GM18511 (cell line): ENCODE measurements at regions not wholly inside any gene's neighbourhood (a gene's known extent, or its start where the extent isn't known, plus 50 kb on each side); places are given as distances from the start of the nearest gene placed in this dataset.
"Not testable (repeated sequence)": the region's sequence is repeated elsewhere in the genome, so short reads cannot be mapped to it uniquely, and the experiment has no call there.

Experiments used
- ATAC-seq: cut with Tn5 transposase; IDR thresholded peaks from one replicate; pipeline ENCODE4 v1.9.1; 2021; ENCODE audit warnings: mild to moderate bottlenecking, moderate library complexity; ENCODE audit not compliant: unreplicated experiment

DNA sequence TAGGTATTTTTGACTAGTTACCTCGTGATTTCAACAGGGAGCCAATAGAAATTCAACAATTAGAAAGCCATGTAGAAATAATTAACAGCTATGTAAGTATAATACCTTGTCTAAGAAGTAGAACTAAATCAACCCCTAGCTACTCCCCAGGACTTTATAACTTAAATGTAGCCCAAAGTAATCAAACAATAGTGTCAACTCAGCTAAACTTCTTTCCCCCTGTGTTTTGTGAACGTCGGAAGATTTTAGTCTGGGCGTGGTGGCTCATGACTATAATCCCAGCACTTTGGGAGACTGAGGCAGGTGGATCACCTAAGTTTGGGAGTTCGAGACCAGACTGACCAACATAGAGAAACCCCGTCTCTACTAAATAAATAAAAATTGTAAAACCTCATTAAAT, 579.9 kb upstream of the NCAM2 start:
- ATAC-seq, result no peak

GRCh38 chr21:20419772-20420171, 578.4 kb upstream of the NCAM2 start:
- ATAC-seq, result no peak

DNA sequence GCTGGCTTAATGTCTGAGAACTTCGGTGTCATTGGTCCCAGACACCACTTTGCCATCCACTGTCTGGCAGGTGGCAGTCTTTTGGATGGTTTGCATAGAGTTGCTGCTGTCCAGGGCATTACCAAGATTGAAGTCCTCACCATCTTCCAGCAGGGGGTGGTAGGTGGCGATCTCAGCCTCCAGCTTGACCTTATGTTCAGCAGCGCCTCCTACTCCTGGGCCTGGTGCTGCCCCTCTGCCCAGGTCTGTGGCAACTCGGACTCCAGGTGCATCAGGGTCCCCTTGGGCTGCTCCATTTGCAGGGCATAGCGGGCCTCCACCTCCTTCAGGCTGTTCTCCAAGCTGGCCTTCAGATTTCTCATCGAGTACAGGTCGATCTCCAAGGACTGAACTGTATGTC, 573.3 kb upstream of the NCAM2 start:
- ATAC-seq, result no peak

DNA sequence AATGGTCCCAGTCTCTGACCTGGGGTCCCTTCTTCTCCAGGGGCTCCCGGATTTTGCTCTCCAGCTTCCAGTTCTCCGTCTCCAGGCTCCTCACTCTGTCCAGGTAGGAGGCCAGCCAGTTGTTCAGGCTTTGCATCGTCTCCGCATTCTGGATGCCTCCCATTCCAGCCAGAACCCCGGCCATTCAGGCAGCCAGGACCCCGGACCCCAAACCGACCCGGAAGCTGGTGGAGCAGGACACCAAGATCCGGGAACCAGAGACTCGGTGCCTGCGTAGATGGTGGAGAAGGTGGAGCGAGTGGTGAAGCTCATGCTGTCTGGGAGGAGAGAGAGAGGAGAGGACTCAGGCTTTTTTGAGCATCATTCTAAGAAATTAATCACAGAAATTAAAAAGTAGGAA, 572.4 kb upstream of the NCAM2 start:
- ATAC-seq, result no peak

GRCh38 chr21:20440338-20440737, 557.9 kb upstream of the NCAM2 start:
- no peak for ATAC-seq

DNA sequence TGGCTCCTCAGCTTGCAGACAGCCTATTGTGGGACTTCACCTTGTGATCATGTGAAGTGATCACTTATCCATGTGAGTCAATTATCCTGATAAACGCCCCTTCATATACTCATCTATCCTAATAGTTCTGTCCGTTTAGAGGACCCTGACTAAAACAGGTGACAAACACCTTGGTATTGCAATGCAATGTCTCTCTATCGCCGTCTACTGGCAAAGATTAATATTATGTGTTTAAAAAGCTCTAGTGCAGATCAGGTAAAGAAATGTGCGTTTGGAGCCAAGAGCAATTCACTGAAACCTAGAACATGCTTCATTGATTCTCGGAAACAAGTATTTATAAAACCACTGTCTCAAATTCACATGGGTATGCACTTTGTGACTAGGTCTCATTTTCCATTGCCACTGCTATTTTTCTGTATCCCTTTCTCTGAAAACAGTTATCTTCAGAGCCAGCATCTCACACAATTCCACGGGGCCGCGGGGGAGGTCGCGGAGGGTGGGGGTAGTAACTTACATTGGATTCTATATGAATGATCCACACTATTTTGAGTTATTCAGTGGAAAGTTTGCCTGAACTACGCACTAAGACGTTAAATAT, 554.6 kb upstream of the NCAM2 start:
- ATAC-seq, result no peak

DNA sequence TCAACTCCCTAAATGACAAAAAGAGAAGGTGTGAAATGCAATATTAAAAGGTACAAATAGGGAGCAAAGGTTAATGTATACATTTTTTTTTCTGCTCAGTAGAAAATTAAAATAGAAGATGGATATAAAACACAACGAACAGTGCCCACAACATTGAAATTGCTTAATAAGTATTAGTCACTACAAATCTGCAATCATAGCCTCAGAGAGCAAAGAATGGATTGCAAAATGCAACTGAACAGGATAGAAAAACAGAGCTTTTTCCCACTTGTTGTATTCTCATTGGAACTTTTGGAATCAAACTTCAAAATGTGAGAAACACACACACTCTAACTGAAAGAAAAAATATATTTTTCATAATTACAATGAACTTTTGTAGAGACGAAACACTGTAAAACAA, 552.2 kb upstream of the NCAM2 start:
- no peak for ATAC-seq

GRCh38 chr21:20451046-20451445, 547.2 kb upstream of the NCAM2 start:
- no peak for ATAC-seq

DNA sequence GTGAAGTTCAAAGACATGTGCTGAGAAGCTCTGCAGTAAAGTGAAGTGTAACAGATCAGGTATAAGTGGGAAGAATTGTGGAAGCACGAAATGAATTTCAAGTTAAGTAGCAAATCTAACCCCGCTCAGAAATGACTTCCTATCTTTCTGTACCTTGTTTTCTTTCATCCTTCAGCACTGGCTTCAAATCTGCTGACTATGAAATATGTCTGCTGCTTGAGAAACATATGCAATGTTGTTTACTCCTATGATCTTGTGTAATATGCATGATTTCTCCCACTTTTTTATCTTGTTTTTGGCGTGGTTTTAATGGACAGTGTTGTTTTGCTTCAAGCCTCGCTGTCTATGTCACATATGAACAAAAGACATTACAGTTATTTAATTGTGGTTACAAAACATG, 545.3 kb upstream of the NCAM2 start:
- no peak for ATAC-seq

- ATAC-seq, result no peak
Observed at GRCh38 chr21:20459838-20460237, 538.4 kb upstream of the NCAM2 start.

GRCh38 chr21:20463362-20463761, 534.8 kb upstream of the NCAM2 start:
- ATAC-seq, result no peak

DNA sequence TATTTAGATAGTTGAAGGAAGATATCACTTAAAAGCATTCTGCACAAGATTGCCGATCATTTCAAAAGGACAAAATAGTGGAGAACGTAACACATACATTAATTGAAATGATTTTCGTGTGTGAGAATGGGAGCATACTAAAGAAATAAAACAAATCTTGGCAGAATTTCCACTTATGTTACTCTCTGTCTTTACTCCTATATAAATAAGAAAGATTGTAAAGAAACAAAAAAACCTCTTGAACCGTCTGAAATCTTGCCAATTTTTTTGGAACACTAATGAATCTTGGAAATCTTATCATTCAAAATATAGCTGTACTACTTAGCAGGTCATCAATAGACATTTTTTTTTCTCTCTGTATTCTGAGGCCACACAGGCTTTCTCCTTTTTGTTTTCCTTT, 528.8 kb upstream of the NCAM2 start:
- no peak for ATAC-seq

GRCh38 chr21:20486303-20486702, 511.9 kb upstream of the NCAM2 start:
- ATAC-seq, result no peak

DNA sequence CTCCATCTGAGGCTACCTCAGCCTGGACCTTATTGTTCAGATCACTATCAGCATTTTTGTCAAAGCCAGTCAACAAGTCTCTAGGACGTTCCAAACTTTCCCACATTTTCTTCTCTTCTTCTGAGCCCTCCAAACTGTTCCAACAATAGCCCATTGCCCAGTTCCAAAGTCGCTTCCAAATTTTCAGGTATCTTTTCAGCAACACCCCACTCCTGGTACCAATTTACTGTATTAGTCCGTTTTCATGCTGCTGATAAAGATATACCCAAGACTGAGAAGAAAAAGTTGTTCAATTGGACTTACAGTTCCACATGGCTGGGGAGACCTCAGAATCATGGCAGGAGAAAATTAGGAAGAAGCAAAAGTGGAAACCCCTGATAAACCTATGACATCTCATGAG, 495.3 kb upstream of the NCAM2 start:
- ATAC-seq, result not testable (repeated sequence)

DNA sequence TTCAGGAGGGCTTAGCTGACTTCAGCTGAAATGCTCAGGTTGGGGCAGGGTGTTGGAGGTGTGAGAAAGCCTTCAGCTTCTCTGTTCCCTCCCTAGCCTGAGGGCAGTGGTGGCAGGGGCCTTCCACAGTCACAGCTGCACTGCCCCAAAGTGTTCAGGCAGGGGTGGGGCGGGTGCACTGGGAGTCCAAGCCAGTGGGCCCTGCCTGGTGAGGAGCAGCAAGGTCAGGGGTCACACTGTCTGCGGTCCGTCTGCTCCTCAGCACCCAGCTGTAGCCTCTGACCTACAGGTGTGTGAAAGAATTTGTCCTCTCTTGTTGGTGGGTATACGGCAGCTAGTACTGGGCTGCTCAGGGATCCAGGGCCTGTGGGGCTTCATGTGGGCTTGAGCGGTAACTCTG, 490.4 kb upstream of the NCAM2 start:
- ATAC-seq, result no peak

DNA sequence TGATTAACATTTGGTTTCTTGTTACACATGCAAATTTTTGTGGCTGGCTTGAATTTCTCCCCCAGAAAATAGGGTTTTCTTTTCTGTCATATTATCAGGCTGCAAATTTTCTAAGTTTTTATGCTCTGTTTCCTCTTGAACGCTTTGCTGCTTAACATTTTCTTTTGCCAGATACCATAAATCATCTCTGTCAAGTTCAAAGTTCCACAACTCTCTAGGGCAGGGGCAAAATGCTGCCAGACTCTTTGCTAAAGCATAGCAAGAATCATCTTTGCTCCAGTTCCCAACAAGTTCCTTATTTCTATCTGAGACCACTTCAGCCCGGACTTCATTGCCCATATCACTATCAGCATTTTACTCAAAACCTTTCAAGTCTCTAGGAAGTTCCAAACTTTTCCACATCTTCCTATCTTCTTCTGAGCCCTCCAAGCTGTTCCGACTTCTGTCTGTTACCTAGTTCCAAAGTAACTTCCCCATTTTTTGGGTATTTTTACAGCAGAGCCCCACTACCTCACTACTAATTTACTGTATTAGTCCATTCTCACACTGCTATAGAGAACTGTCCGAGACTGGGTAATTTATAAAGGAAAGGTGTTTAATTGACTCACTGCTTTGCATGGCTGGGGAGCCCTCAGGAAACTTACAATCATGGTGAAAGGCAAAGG, 486.9 kb upstream of the NCAM2 start:
- no peak for ATAC-seq

GRCh38 chr21:20515446-20515845, 482.8 kb upstream of the NCAM2 start:
- ATAC-seq, result no peak

- no peak for ATAC-seq
Observed at GRCh38 chr21:20519076-20519475, 479.1 kb upstream of the NCAM2 start.

DNA sequence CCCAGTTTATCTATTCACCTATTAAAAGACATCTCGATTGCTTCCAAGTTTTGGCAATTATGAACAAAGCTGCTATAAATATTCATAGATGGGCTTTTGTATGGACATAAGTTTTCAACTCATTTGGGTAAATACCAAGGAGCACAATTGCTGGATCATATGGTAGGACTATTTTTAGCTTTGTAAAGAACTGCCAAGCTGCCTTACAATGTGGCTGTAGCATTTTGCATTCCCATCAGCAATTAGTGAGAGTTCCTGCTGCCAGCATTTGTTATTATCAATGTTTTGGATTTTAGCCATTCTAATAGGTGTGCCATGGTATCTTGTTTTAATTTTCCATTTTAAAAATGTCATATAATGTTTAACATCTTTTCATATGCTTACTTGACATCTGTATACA, 475.6 kb upstream of the NCAM2 start:
- ATAC-seq, result no peak

- no peak for ATAC-seq
Observed at GRCh38 chr21:20523191-20523590, 475.0 kb upstream of the NCAM2 start.

GRCh38 chr21:20527731-20528460, 470.3 kb upstream of the NCAM2 start:
- ATAC-seq, result no peak

GRCh38 chr21:20537130-20537529, 461.1 kb upstream of the NCAM2 start:
- no peak for ATAC-seq
